ENCODE measurements at regions not wholly inside any gene's neighbourhood (a gene's known extent, or its start where the extent isn't known, plus 50 kb on each side); places are given as distances from the start of the nearest gene placed in this dataset.

- DNase-seq (ENCODE audit: low read depth), result no peak
- H3K4me3 ChIP-seq (ENCODE audit: low read length), result no peak overlapping the region
- TF ChIP-seq, protein P1, sequence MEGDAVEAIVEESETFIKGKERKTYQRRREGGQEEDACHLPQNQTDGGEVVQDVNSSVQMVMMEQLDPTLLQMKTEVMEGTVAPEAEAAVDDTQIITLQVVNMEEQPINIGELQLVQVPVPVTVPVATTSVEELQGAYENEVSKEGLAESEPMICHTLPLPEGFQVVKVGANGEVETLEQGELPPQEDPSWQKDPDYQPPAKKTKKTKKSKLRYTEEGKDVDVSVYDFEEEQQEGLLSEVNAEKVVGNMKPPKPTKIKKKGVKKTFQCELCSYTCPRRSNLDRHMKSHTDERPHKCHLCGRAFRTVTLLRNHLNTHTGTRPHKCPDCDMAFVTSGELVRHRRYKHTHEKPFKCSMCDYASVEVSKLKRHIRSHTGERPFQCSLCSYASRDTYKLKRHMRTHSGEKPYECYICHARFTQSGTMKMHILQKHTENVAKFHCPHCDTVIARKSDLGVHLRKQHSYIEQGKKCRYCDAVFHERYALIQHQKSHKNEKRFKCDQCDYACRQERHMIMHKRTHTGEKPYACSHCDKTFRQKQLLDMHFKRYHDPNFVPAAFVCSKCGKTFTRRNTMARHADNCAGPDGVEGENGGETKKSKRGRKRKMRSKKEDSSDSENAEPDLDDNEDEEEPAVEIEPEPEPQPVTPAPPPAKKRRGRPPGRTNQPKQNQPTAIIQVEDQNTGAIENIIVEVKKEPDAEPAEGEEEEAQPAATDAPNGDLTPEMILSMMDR (conservative IDR thresholded peaks at IDR 0.05; ENCODE audit: low read depth, low read length), result no peak
These were observed 222.4 kb downstream of the ANTXR2 start for GRCh38 chr4:79850626-79851025.

DNA sequence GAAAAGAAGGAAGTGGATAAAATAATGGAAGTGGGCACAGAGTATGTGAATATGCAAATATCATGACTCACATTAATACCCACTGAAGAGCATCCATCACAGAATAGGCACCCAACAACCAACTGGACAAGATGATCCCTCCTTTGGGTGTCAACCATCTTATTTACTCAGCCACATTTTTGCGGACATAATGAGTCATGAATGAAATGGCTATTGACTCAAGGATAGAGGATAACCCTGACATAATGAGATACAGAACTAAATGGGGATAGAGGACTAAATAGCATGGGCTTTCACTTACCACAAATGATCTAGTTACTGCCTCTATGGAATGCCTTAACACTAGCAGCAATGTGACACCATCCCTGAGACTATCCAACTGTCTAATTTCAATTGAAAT lies 224.7 kb downstream of the ANTXR2 start:
- TF ChIP-seq, protein P1 (conservative IDR thresholded peaks at IDR 0.05; ENCODE audit: low read depth, low read length), result no peak

GRCh38 chr4:79847411-79847810 lies 225.6 kb downstream of the ANTXR2 start:
- no peak for DNase-seq (ENCODE audit: low read depth)
- no peak overlapping the region for H3K4me3 ChIP-seq (ENCODE audit: low read length)
- TF ChIP-seq, protein P1 (conservative IDR thresholded peaks at IDR 0.05; ENCODE audit: low read depth, low read length), result no peak

More for the DNA sequence above, 224.7 kb downstream of the ANTXR2 start:
- no peak overlapping the region for H3K4me3 ChIP-seq (ENCODE audit: low read length)
- no peak for DNase-seq (ENCODE audit: low read depth)

- no peak for DNase-seq (ENCODE audit: low read depth)
These were observed 230.9 kb downstream of the ANTXR2 start for GRCh38 chr4:79842162-79842561.

GRCh38 chr4:79833857-79834256 lies 239.2 kb downstream of the ANTXR2 start:
- TF ChIP-seq, protein P1 (conservative IDR thresholded peaks at IDR 0.05; ENCODE audit: low read depth, low read length), result no peak
- H3K4me3 ChIP-seq (ENCODE audit: low read length), result no peak overlapping the region
- DNase-seq (ENCODE audit: low read depth), result no peak

More at GRCh38 chr4:79842162-79842561, 230.9 kb downstream of the ANTXR2 start:
- no peak overlapping the region for H3K4me3 ChIP-seq (ENCODE audit: low read length)
- TF ChIP-seq, protein P1 (conservative IDR thresholded peaks at IDR 0.05; ENCODE audit: low read depth, low read length), result no peak

DNA sequence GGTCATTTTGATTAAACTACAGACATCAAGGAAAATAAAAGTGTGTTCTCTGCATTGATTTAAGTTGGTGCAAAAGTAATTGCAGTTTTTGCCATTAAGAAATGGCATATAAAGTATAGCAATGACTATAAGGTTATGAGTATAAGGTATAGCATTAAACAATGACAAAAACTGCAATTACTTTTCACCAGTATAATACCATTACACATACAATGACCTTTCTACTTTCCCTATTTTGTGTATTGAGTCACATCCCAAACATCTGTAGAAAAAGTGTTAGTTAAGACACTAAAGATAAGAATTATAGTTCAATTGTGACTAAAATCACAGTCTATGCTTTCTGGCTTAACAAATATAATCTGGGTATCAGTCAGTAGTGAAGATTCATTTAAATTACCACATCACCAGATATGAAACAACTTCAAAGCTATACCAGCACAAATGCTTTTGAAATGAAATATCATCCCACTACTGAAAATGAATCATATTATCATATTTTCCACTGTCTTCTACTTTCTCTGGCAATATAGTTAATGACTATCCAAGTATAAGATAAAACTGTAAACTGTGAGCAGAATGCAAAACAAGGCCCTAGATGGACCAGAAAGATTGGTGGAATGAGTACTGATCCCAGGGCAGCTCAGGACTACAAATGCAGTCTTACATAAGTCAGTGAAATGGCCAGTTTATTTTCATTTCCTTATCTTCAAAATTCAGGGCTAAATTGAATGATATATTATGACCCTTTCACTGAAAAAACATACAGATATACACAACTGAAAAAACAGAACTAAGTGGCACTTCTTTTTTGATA lies 241.1 kb downstream of the ANTXR2 start:
- TF ChIP-seq, protein P1 (conservative IDR thresholded peaks at IDR 0.05; ENCODE audit: low read depth, low read length), result no peak
- no peak for DNase-seq (ENCODE audit: low read depth)

DNA sequence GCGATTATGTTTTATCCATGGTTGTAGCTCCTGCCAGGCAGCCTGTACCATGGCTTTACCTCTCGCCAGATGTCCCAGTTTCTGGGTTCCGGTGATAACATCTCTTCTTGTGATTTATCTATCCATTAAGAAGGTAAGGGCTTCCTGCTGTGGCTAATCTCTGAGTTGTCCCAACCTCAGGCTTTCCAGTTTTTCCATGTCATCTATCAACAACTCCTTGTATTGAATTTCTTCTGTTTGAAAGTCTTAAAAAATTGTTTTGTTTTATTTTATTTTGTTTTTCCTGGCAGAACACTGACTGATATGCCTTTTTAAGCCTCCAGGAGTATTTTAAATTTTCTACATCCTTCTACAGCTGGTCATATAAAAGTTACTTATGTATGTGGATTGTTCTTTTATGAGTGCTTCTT lies 241.9 kb downstream of the ANTXR2 start:
- H3K4me3 ChIP-seq (ENCODE audit: low read length), result no peak overlapping the region
- TF ChIP-seq, protein P1 (conservative IDR thresholded peaks at IDR 0.05; ENCODE audit: low read depth, low read length), result no peak
- no peak for DNase-seq (ENCODE audit: low read depth)

More for the DNA sequence above, 241.1 kb downstream of the ANTXR2 start:
- no peak overlapping the region for H3K4me3 ChIP-seq (ENCODE audit: low read length)

All from retinal pigment epithelial cell (primary cell).